ENCODE measurements at regions not wholly inside any gene's neighbourhood (a gene's known extent, or its start where the extent isn't known, plus 50 kb on each side); places are given as distances from the start of the nearest gene placed in this dataset.
"Not testable (repeated sequence)": the region's sequence is repeated elsewhere in the genome, so short reads cannot be mapped to it uniquely, and the experiment has no call there.

- H3K27ac ChIP-seq (ENCODE audit: low read depth, low read length, severe bottlenecking); H3K4me3 ChIP-seq (ENCODE audit: extremely low read depth, insufficient read depth, low read length, poor library complexity, severe bottlenecking); H3K9me3 ChIP-seq (ENCODE audit: control insufficient read depth, low read length); H3K36me3 ChIP-seq (ENCODE audit: control insufficient read depth, insufficient read depth, low read length); H3K4me1 ChIP-seq (ENCODE audit: control insufficient read depth, insufficient read depth, low read length, poor library complexity, severe bottlenecking): not testable (repeated sequence)
- WGBS, 2 experiments (ENCODE audit: insufficient coverage in 2 of 2), result no CpG with 5 or more reads among the region's 7 CpGs
Observed at GRCh38 chr14:106349678-106350457, 823.5 kb downstream of the TMEM121 start.

- not testable (repeated sequence) for H3K4me1 ChIP-seq (ENCODE audit: control insufficient read depth, insufficient read depth, low read length, poor library complexity, severe bottlenecking); H3K36me3 ChIP-seq (ENCODE audit: control insufficient read depth, insufficient read depth, low read length); H3K9me3 ChIP-seq (ENCODE audit: control insufficient read depth, low read length); H3K4me3 ChIP-seq (ENCODE audit: extremely low read depth, insufficient read depth, low read length, poor library complexity, severe bottlenecking); H3K27ac ChIP-seq (ENCODE audit: low read depth, low read length, severe bottlenecking)
- WGBS, 2 experiments (ENCODE audit: insufficient coverage in 2 of 2), result 67% methylated on average over 1 of the region's 8 CpGs; no CpG with 5 or more reads in 1 of the 2 experiments
Observed at GRCh38 chr14:106355007-106355791, 828.8 kb downstream of the TMEM121 start.

GRCh38 chr14:106355881-106356642 is 829.7 kb downstream of the TMEM121 start:
- not testable (repeated sequence) for H3K36me3 ChIP-seq (ENCODE audit: control insufficient read depth, insufficient read depth, low read length); H3K4me1 ChIP-seq (ENCODE audit: control insufficient read depth, insufficient read depth, low read length, poor library complexity, severe bottlenecking); H3K4me3 ChIP-seq (ENCODE audit: extremely low read depth, insufficient read depth, low read length, poor library complexity, severe bottlenecking); H3K27ac ChIP-seq (ENCODE audit: low read depth, low read length, severe bottlenecking); H3K9me3 ChIP-seq (ENCODE audit: control insufficient read depth, low read length)
- 57% methylated on average over 1 of the region's 6 CpGs; no CpG with 5 or more reads in 1 of the 2 experiments for WGBS, 2 experiments (ENCODE audit: insufficient coverage in 2 of 2)

- H3K4me1 ChIP-seq (ENCODE audit: control insufficient read depth, insufficient read depth, low read length, poor library complexity, severe bottlenecking); H3K27ac ChIP-seq (ENCODE audit: low read depth, low read length, severe bottlenecking); H3K36me3 ChIP-seq (ENCODE audit: control insufficient read depth, insufficient read depth, low read length); H3K4me3 ChIP-seq (ENCODE audit: extremely low read depth, insufficient read depth, low read length, poor library complexity, severe bottlenecking); H3K9me3 ChIP-seq (ENCODE audit: control insufficient read depth, low read length): not testable (repeated sequence)
- WGBS, 2 experiments (ENCODE audit: insufficient coverage in 2 of 2), result no CpG with 5 or more reads among the region's 2 CpGs
Observed at GRCh38 chr14:106356643-106356930, 830.2 kb downstream of the TMEM121 start.

GRCh38 chr14:106359157-106359887 is 832.9 kb downstream of the TMEM121 start:
- not testable (repeated sequence) for H3K4me1 ChIP-seq (ENCODE audit: control insufficient read depth, insufficient read depth, low read length, poor library complexity, severe bottlenecking); H3K9me3 ChIP-seq (ENCODE audit: control insufficient read depth, low read length); H3K4me3 ChIP-seq (ENCODE audit: extremely low read depth, insufficient read depth, low read length, poor library complexity, severe bottlenecking); H3K36me3 ChIP-seq (ENCODE audit: control insufficient read depth, insufficient read depth, low read length); H3K27ac ChIP-seq (ENCODE audit: low read depth, low read length, severe bottlenecking)
- WGBS, 2 experiments (ENCODE audit: insufficient coverage in 2 of 2), result 84% methylated on average over 2 of the region's 17 CpGs; no CpG with 5 or more reads in 1 of the 2 experiments

GRCh38 chr14:106365371-106365770 is 839.0 kb downstream of the TMEM121 start:
- not testable (repeated sequence) for H3K4me1 ChIP-seq (ENCODE audit: control insufficient read depth, insufficient read depth, low read length, poor library complexity, severe bottlenecking); H3K4me3 ChIP-seq (ENCODE audit: extremely low read depth, insufficient read depth, low read length, poor library complexity, severe bottlenecking); H3K36me3 ChIP-seq (ENCODE audit: control insufficient read depth, insufficient read depth, low read length); H3K27ac ChIP-seq (ENCODE audit: low read depth, low read length, severe bottlenecking); H3K9me3 ChIP-seq (ENCODE audit: control insufficient read depth, low read length)
- 20% methylated on average over 1 of the region's 4 CpGs; no CpG with 5 or more reads in 1 of the 2 experiments for WGBS, 2 experiments (ENCODE audit: insufficient coverage in 2 of 2)

- H3K4me3 ChIP-seq (ENCODE audit: extremely low read depth, insufficient read depth, low read length, poor library complexity, severe bottlenecking); H3K4me1 ChIP-seq (ENCODE audit: control insufficient read depth, insufficient read depth, low read length, poor library complexity, severe bottlenecking); H3K36me3 ChIP-seq (ENCODE audit: control insufficient read depth, insufficient read depth, low read length); H3K27ac ChIP-seq (ENCODE audit: low read depth, low read length, severe bottlenecking): not testable (repeated sequence)
- WGBS, 2 experiments (ENCODE audit: insufficient coverage in 2 of 2), result 57% methylated on average over 1 of the region's 5 CpGs; no CpG with 5 or more reads in 1 of the 2 experiments
- H3K9me3 ChIP-seq (ENCODE audit: control insufficient read depth, low read length), result peaks cover 13% of the 10 kb centered on the region
Observed at GRCh38 chr14:106365894-106366293, 839.5 kb downstream of the TMEM121 start.

GRCh38 chr14:106366971-106367370 is 840.6 kb downstream of the TMEM121 start:
- H3K27ac ChIP-seq (ENCODE audit: low read depth, low read length, severe bottlenecking); H3K36me3 ChIP-seq (ENCODE audit: control insufficient read depth, insufficient read depth, low read length); H3K4me3 ChIP-seq (ENCODE audit: extremely low read depth, insufficient read depth, low read length, poor library complexity, severe bottlenecking); H3K4me1 ChIP-seq (ENCODE audit: control insufficient read depth, insufficient read depth, low read length, poor library complexity, severe bottlenecking): not testable (repeated sequence)
- peaks cover 24% of the 10 kb centered on the region for H3K9me3 ChIP-seq (ENCODE audit: control insufficient read depth, low read length)
- WGBS, 2 experiments (ENCODE audit: insufficient coverage in 2 of 2), result no CpG with 5 or more reads among the region's 1 CpG

- not testable (repeated sequence) for H3K36me3 ChIP-seq (ENCODE audit: control insufficient read depth, insufficient read depth, low read length); H3K4me1 ChIP-seq (ENCODE audit: control insufficient read depth, insufficient read depth, low read length, poor library complexity, severe bottlenecking); H3K27ac ChIP-seq (ENCODE audit: low read depth, low read length, severe bottlenecking); H3K4me3 ChIP-seq (ENCODE audit: extremely low read depth, insufficient read depth, low read length, poor library complexity, severe bottlenecking)
- H3K9me3 ChIP-seq (ENCODE audit: control insufficient read depth, low read length), result peaks cover 47% of the 10 kb centered on the region
- WGBS, 2 experiments (ENCODE audit: insufficient coverage in 2 of 2), result 20% methylated on average over 1 of the region's 4 CpGs; no CpG with 5 or more reads in 1 of the 2 experiments
Observed at GRCh38 chr14:106369456-106369855, 843.1 kb downstream of the TMEM121 start.

GRCh38 chr14:106372870-106373652 is 846.7 kb downstream of the TMEM121 start:
- peaks cover 67% of the 10 kb centered on the region for H3K9me3 ChIP-seq (ENCODE audit: control insufficient read depth, low read length)
- H3K4me3 ChIP-seq (ENCODE audit: extremely low read depth, insufficient read depth, low read length, poor library complexity, severe bottlenecking), result no peak overlapping the region
- no peak overlapping the region for H3K27ac ChIP-seq (ENCODE audit: low read depth, low read length, severe bottlenecking)
- 52 to 60% methylated on average over 11 to 14 of the region's 17 CpGs for WGBS, 2 experiments (ENCODE audit: insufficient coverage in 2 of 2)
- no peaks in the 10 kb centered on the region for H3K4me1 ChIP-seq (ENCODE audit: control insufficient read depth, insufficient read depth, low read length, poor library complexity, severe bottlenecking)
- H3K36me3 ChIP-seq (ENCODE audit: control insufficient read depth, insufficient read depth, low read length), result no peaks in the 10 kb centered on the region
